Upper lobe of left lung (tissue), 4 donors: ENCODE measurements at regions not wholly inside any gene's neighbourhood (a gene's known extent, or its start where the extent isn't known, plus 50 kb on each side); places are given as distances from the start of the nearest gene placed in this dataset.

Source experiments
- EP300 ChIP-seq, 4 donors: sonication (generic); formaldehyde crosslinking; IDR thresholded peaks; one replicate each; pipeline ENCODE4 v1.5.1; 2017; ENCODE audit warnings: antibody characterized with exemption in 4 of 4, control low read depth in 2 of 4
- POLR2A ChIP-seq, 4 donors: fragments of 450-650 bp; IDR thresholded peaks; one replicate each; pipeline ENCODE4 v1.5.1; 2016 to 2017; ENCODE audit warnings: antibody characterized with exemption in 4 of 4, mild to moderate bottlenecking in 2 of 4
- TF ChIP-seq, protein P1 (sequence below), 6 experiments: fragments of 450-650 bp in 4 of 6; fragments of 200-600 bp in 2 of 6; sonication (generic) in 2 of 6; IDR thresholded peaks; one replicate each; pipeline ENCODE4 v1.5.1; 2016 to 2019; ENCODE audit warnings: antibody characterized with exemption in 6 of 6

DNA sequence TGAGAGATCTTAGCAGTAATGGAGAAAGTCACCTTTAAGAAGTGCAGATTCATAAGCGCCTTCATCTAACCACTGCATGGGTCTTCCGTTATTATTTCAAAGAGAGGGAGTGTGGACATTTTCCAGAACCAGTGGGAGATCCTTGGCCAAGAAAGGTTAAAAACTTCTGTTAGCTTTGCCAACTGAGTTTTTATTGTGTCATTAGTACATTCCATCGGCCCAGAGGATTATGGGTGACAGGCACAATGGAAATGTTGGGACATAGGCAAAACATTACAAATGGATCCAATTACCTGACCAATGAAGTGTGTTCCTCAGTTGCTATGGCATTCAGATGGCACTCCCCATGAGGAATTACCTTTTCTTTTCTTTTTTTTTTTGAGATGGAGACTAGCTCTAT lies 115.5 kb downstream of the PPIAL4G start:
- TF ChIP-seq EP300 (IDR thresholded peaks at IDR 0.05), result no peak
- TF ChIP-seq POLR2A (IDR thresholded peaks at IDR 0.05), result no peak
- TF ChIP-seq, protein P1, sequence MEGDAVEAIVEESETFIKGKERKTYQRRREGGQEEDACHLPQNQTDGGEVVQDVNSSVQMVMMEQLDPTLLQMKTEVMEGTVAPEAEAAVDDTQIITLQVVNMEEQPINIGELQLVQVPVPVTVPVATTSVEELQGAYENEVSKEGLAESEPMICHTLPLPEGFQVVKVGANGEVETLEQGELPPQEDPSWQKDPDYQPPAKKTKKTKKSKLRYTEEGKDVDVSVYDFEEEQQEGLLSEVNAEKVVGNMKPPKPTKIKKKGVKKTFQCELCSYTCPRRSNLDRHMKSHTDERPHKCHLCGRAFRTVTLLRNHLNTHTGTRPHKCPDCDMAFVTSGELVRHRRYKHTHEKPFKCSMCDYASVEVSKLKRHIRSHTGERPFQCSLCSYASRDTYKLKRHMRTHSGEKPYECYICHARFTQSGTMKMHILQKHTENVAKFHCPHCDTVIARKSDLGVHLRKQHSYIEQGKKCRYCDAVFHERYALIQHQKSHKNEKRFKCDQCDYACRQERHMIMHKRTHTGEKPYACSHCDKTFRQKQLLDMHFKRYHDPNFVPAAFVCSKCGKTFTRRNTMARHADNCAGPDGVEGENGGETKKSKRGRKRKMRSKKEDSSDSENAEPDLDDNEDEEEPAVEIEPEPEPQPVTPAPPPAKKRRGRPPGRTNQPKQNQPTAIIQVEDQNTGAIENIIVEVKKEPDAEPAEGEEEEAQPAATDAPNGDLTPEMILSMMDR (IDR thresholded peaks at IDR 0.05), result no peak
